Type B pancreatic cell (in vitro differentiated cells): ENCODE measurements at regions not wholly inside any gene's neighbourhood (a gene's known extent, or its start where the extent isn't known, plus 50 kb on each side); places are given as distances from the start of the nearest gene placed in this dataset.

Experiments
- DNase-seq: peaks from one replicate; pipeline ENCODE4 v3.0.0; 2021; ENCODE audit warnings: mixed read lengths; ENCODE audit not compliant: unreplicated experiment; ENCODE audit errors: extremely low spot score
- H3K27ac Mint-ChIP-seq: 2 replicates; pipeline ENCODE4 v1.8.0; 2021; ENCODE audit warnings: mild to moderate bottlenecking, mixed read lengths
- H3K27me3 Mint-ChIP-seq: 2 replicates; pipeline ENCODE4 v1.8.0; 2021; ENCODE audit warnings: mixed read lengths
- H3K36me3 Mint-ChIP-seq: 2 replicates; pipeline ENCODE4 v1.8.0; 2021; ENCODE audit warnings: mixed read lengths
- H3K4me1 Mint-ChIP-seq: one replicate; pipeline ENCODE4 v1.8.0; 2021; ENCODE audit warnings: mixed read lengths; ENCODE audit not compliant: unreplicated experiment
- H3K4me3 Mint-ChIP-seq: 2 replicates; pipeline ENCODE4 v1.8.0; 2021; ENCODE audit warnings: mild to moderate bottlenecking, mixed read lengths
- H3K9me3 Mint-ChIP-seq: 2 replicates; pipeline ENCODE4 v1.8.0; 2021; ENCODE audit warnings: mixed read lengths
- CTCF ChIP-seq: fragments of 200-600 bp; sonication (generic); conservative IDR thresholded peaks from 2 replicates; pipeline ENCODE4 v1.5.0; 2021; ENCODE audit warnings: antibody characterized with exemption, mild to moderate bottlenecking

GRCh38 chr20:54837226-54837625 is 361.8 kb downstream of the DOK5 start:
- H3K4me3 Mint-ChIP-seq: no peak overlapping the region
- TF ChIP-seq CTCF: no peak
- H3K36me3 Mint-ChIP-seq: no peaks in the 10 kb centered on the region

GRCh38 chr20:54822386-54822785 is 347.0 kb downstream of the DOK5 start:
- H3K27me3 Mint-ChIP-seq: peaks cover 3% of the 10 kb centered on the region
- peaks cover 5% of the 10 kb centered on the region for H3K9me3 Mint-ChIP-seq
- H3K4me3 Mint-ChIP-seq: no peak overlapping the region
- H3K36me3 Mint-ChIP-seq: no peaks in the 10 kb centered on the region
- H3K4me1 Mint-ChIP-seq: peaks cover 4% of the 10 kb centered on the region
- H3K27ac Mint-ChIP-seq: no peak overlapping the region
- no peak for DNase-seq
- TF ChIP-seq CTCF: no peak

More at GRCh38 chr20:54837226-54837625, 361.8 kb downstream of the DOK5 start:
- Mint-ChIP-seq H3K27ac (no peak overlapping the region), H3K4me1 (peaks cover 12% of the 10 kb centered on the region), H3K9me3 (no peaks in the 10 kb centered on the region), H3K27me3 (no peaks in the 10 kb centered on the region)
- DNase-seq: no peak

GRCh38 chr20:54820392-54820791 is 345.0 kb downstream of the DOK5 start:
- no peak for TF ChIP-seq CTCF
- no peaks in the 10 kb centered on the region for H3K9me3 Mint-ChIP-seq
- H3K36me3 Mint-ChIP-seq: no peaks in the 10 kb centered on the region

GRCh38 chr20:54806462-54806861 is 331.1 kb downstream of the DOK5 start:
- H3K27ac Mint-ChIP-seq: no peak overlapping the region
- H3K9me3 Mint-ChIP-seq: no peaks in the 10 kb centered on the region
- H3K27me3 Mint-ChIP-seq: no peaks in the 10 kb centered on the region
- H3K4me1 Mint-ChIP-seq: no peaks in the 10 kb centered on the region
- no peak for DNase-seq
- no peaks in the 10 kb centered on the region for H3K36me3 Mint-ChIP-seq
- no peak overlapping the region for H3K4me3 Mint-ChIP-seq
- TF ChIP-seq CTCF: no peak

More at GRCh38 chr20:54820392-54820791, 345.0 kb downstream of the DOK5 start:
- Mint-ChIP-seq H3K4me1 (peaks cover 4% of the 10 kb centered on the region), H3K27me3 (peaks cover 3% of the 10 kb centered on the region), H3K27ac (no peak overlapping the region), H3K4me3 (no peak overlapping the region)
- DNase-seq: no peak

GRCh38 chr20:54794874-54795273 is 319.5 kb downstream of the DOK5 start:
- H3K9me3 Mint-ChIP-seq: no peaks in the 10 kb centered on the region
- peaks cover 6% of the 10 kb centered on the region for H3K4me1 Mint-ChIP-seq
- H3K27ac Mint-ChIP-seq: no peak overlapping the region
- no peak for TF ChIP-seq CTCF
- no peak overlapping the region for H3K4me3 Mint-ChIP-seq
- no peaks in the 10 kb centered on the region for H3K27me3 Mint-ChIP-seq
- no peaks in the 10 kb centered on the region for H3K36me3 Mint-ChIP-seq
- no peak for DNase-seq

- Mint-ChIP-seq H3K27ac (no peak overlapping the region), H3K27me3 (no peaks in the 10 kb centered on the region), H3K4me1 (peaks cover 6% of the 10 kb centered on the region), H3K9me3 (no peaks in the 10 kb centered on the region), H3K36me3 (no peaks in the 10 kb centered on the region), H3K4me3 (no peak overlapping the region)
- no peak for TF ChIP-seq CTCF
- DNase-seq: no peak
Observed at GRCh38 chr20:54794110-54794509, 318.7 kb downstream of the DOK5 start.
